GM12878 (cell line): ENCODE measurements at regions not wholly inside any gene's neighbourhood (a gene's known extent, or its start where the extent isn't known, plus 50 kb on each side); places are given as distances from the start of the nearest gene placed in this dataset.

ENCODE experiments used
- ATF7 ChIP-seq: fragments of 450-650 bp; IDR thresholded peaks from 2 replicates; pipeline ENCODE4 v1.6.1; 2016; ENCODE audit warnings: low read depth, mild to moderate bottlenecking
- BACH1 ChIP-seq: fragments of 450-650 bp; IDR thresholded peaks from 2 replicates; pipeline ENCODE4 v1.6.1; 2017; ENCODE audit warnings: mild to moderate bottlenecking, borderline replicate concordance
- BHLHE40 ChIP-seq, 2 experiments: fragments of 450-650 bp in 1 of 2; IDR thresholded peaks; 2 replicates each; pipeline ENCODE4 v1.6.1; 2011 to 2017; ENCODE audit warnings: low read depth in 2 of 2, borderline replicate concordance in 1 of 2, improper control_type of control experiment in 1 of 2, low read length in 1 of 2, mild to moderate bottlenecking in 1 of 2
- ESRRA ChIP-seq: IDR thresholded peaks from 2 replicates; pipeline ENCODE4 v1.6.1; 2012; ENCODE audit warnings: mild to moderate bottlenecking, low read length, improper control_type of control experiment
- FOXK2 ChIP-seq: fragments of 450-650 bp; IDR thresholded peaks from 2 replicates; pipeline ENCODE4 v1.6.1; 2017; ENCODE audit warnings: mild to moderate bottlenecking, moderate library complexity
- NBN ChIP-seq: fragments of 450-650 bp; IDR thresholded peaks from 2 replicates; pipeline ENCODE4 v1.6.1; 2016
- SUZ12 ChIP-seq: fragments of 200-600 bp; sonication (generic); IDR thresholded peaks from one replicate; pipeline ENCODE4 v1.6.1; 2018; ENCODE audit warnings: antibody characterized with exemption, mild to moderate bottlenecking; ENCODE audit not compliant: unreplicated experiment
- ZNF217 ChIP-seq: fragments of 450-650 bp; IDR thresholded peaks from 2 replicates; pipeline ENCODE4 v1.6.1; 2017; ENCODE audit warnings: antibody characterized with exemption, mild to moderate bottlenecking

DNA sequence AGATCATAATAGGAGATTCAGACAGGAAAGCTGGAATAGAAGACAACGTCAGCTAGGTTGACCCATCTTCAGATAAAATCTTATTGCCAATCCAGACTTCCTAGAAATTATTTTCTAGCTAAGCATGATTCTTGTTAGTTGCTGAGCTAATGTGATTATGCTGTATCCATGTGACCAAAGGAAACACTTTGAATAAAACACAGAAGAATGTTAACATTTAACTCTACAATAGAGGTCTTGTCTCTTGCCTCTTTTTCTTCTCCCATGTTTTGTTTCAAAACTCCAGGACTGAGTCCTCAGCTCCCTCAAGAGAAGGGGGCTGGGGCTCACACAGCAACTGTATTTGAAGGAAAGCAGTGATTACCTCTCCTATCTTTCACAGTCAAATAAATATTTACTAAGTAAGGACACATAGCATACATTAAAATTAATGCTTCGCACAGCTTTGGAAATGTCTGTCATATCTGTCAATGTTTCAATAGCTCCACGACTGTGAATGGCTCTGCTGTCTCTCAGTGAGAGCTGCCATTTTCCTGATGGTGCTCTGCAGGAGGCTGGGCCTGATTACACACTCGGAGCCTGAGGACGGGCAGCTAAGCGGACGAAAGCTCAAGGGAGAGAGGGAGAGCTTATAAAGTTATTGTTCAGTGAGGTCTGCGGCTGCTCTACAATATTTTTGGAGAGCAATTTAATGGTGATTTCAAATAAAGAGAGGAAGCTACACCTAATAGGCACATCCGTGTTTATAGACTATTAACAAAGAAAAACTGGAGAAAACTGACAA lies 64.8 kb upstream of the ZNF462 start:
- TF ChIP-seq BHLHE40 (IDR thresholded peaks at IDR 0.05; ENCODE audit: borderline replicate concordance in 1 of 2, low read depth in 2 of 2, low read length in 1 of 2) (no peak), SUZ12 (no peak), NBN (no peak), BACH1 (no peak), ZNF217 (no peak), ESRRA (no peak), FOXK2 (no peak), ATF7 (no peak)
